HCT116 (cell line): ENCODE measurements at regions not wholly inside any gene's neighbourhood (a gene's known extent, or its start where the extent isn't known, plus 50 kb on each side); places are given as distances from the start of the nearest gene placed in this dataset.

ENCODE experiments used
- ATAC-seq: fragments of 200-7000 bp; cut with Tn5 transposase; 2 replicates; pipeline ENCODE4 v1.9.1; 2020; ENCODE audit warnings: mild to moderate bottlenecking, moderate library complexity
- BruUV-seq: library from RNA; stranded (reverse); fragments of 400-500 nt; replicated peaks from 2 replicates; lab custom pipeline; 2021; lab: Mats Ljungman, UMichigan
- CTCF ChIA-PET: fragments of 300-600 bp; sonication (Branson Sonifier 250); formaldehyde crosslinking; loops from one replicate; lab custom pipeline; 2021; ENCODE audit warnings: antibody characterized with exemption; lab: Charles Lee
- POLR2A ChIA-PET: fragments of 300-600, 350-600 bp; sonication (Branson Sonifier 250); formaldehyde crosslinking; loops from one replicate; lab custom pipeline; 2021; ENCODE audit warnings: antibody characterized with exemption; lab: Charles Lee
- RAD21 ChIA-PET, 2 experiments: fragments of 300-600 bp; sonication (Branson Sonifier 250); formaldehyde crosslinking; loops; one replicate each; lab custom pipeline; 2023; ENCODE audit warnings: low total read pairs in 2 of 2; ENCODE audit not compliant: uncharacterized antibody in 2 of 2, unreplicated experiment in 2 of 2, low non-redundant PET in 1 of 2; lab: Charles Lee
- DNase-seq: peaks from one replicate; pipeline ENCODE4 v3.0.0-alpha.2; 2010; ENCODE audit warnings: low read depth, low spot score
- H2AFZ ChIP-seq: fragments of 200-600 bp; shearing (Covaris generic), sonication (generic); 2 replicates; pipeline ENCODE4 v1.6.1; 2017; ENCODE audit warnings: low read depth, mixed run types, mixed read lengths, antibody characterized with exemption, low read length; ENCODE audit not compliant: poor library complexity, severe bottlenecking
- H3K27ac ChIP-seq: 2 replicates; pipeline ENCODE4 v1.5.1; 2012; ENCODE audit warnings: low read depth, low read length
- H3K27me3 ChIP-seq: fragments of 200-600 bp; sonication (generic); 2 replicates; pipeline ENCODE4 v1.6.1; 2016; ENCODE audit warnings: mixed run types, low read length, mixed read lengths; ENCODE audit not compliant: insufficient read depth
- H3K36me3 ChIP-seq, 2 experiments: fragments of 200-500 bp in 1 of 2; fragments of 200-600 bp in 1 of 2; sonication (Bioruptor generic) in 1 of 2; sonication (generic) in 1 of 2; 2 replicates each; pipeline versions ENCODE4 v1.5.1 to v1.6.1; 2014 to 2016; ENCODE audit warnings: low read length in 2 of 2, inconsistent platforms in 1 of 2, mixed read lengths in 1 of 2, mixed run types in 1 of 2; ENCODE audit not compliant: insufficient read depth in 2 of 2, control insufficient read depth in 1 of 2
- H3K4me1 ChIP-seq, 2 experiments: fragments of 200-600 bp in 1 of 2; sonication (generic) in 1 of 2; 2 replicates each; pipeline versions ENCODE4 v1.5.1 to v1.6.1; 2012 to 2017; ENCODE audit warnings: low read length in 2 of 2, inconsistent platforms in 1 of 2, mild to moderate bottlenecking in 1 of 2, mixed read lengths in 1 of 2, mixed run types in 1 of 2, moderate library complexity in 1 of 2; ENCODE audit not compliant: insufficient read depth in 2 of 2, control insufficient read depth in 1 of 2
- H3K4me2 ChIP-seq: fragments of 200-600 bp; sonication (generic); 2 replicates; pipeline ENCODE4 v1.6.1; 2017; ENCODE audit warnings: mixed run types, low read length, mixed read lengths
- H3K4me3 ChIP-seq, 2 experiments: fragments of 200-600 bp in 1 of 2; sonication (generic) in 1 of 2; replicated peaks in 1 of 2; 2 replicates each; pipeline ENCODE4 v1.5.1; 2011 to 2016; ENCODE audit warnings: low read length in 2 of 2, control low read depth in 1 of 2, low read depth in 1 of 2, mild to moderate bottlenecking in 1 of 2, mixed read lengths in 1 of 2, mixed run types in 1 of 2
- H3K79me2 ChIP-seq: fragments of 200-600 bp; sonication (generic); 2 replicates; pipeline ENCODE4 v1.6.1; 2017; ENCODE audit warnings: mild to moderate bottlenecking, mixed run types, low read length, moderate library complexity, mixed read lengths; ENCODE audit not compliant: insufficient read depth
- H3K9ac ChIP-seq: fragments of 200-600 bp; sonication (generic); 2 replicates; pipeline ENCODE4 v1.6.1; 2016; ENCODE audit warnings: low read length, mixed read lengths
- H3K9me2 ChIP-seq: fragments of 200-600 bp; sonication (generic), shearing (Covaris generic); 2 replicates; pipeline ENCODE4 v1.6.1; 2017; ENCODE audit warnings: mixed run types, mild to moderate bottlenecking, moderate library complexity; ENCODE audit not compliant: insufficient read depth
- H3K9me3 ChIP-seq, 2 experiments: fragments of 200-500 bp in 1 of 2; fragments of 200-600 bp in 1 of 2; sonication (Bioruptor generic) in 1 of 2; sonication (generic) in 1 of 2; 2 replicates each; pipeline ENCODE4 v1.6.1; 2014 to 2017; ENCODE audit warnings: low read length in 2 of 2, mixed read lengths in 2 of 2, inconsistent platforms in 1 of 2, low read depth in 1 of 2, mild to moderate bottlenecking in 1 of 2, mixed run types in 1 of 2, moderate library complexity in 1 of 2; ENCODE audit not compliant: control insufficient read depth in 1 of 2, insufficient read depth in 1 of 2
- H4K20me1 ChIP-seq: fragments of 200-600 bp; sonication (generic), shearing (Covaris generic); 2 replicates; pipeline ENCODE4 v1.6.1; 2017; ENCODE audit warnings: mixed run types, mild to moderate bottlenecking, moderate library complexity; ENCODE audit not compliant: insufficient read depth
- ELF1 ChIP-seq: IDR thresholded peaks from 2 replicates; pipeline ENCODE4 v1.6.1; 2012; ENCODE audit warnings: low read depth, borderline replicate concordance
- EZH2phosphoT487 ChIP-seq: fragments of 200-600 bp; IDR thresholded peaks from 2 replicates; pipeline ENCODE4 v1.6.1; 2018; ENCODE audit warnings: antibody characterized with exemption, borderline replicate concordance
- JUND ChIP-seq: IDR thresholded peaks from 2 replicates; pipeline ENCODE4 v1.6.1; 2012
- POLR2AphosphoS5 ChIP-seq: IDR thresholded peaks from 2 replicates; pipeline ENCODE4 v1.6.1; 2011; ENCODE audit warnings: mild to moderate bottlenecking, low read depth, low read length, moderate library complexity
- SIN3A ChIP-seq: IDR thresholded peaks from 2 replicates; pipeline ENCODE4 v1.6.1; 2012; ENCODE audit warnings: low read depth
- SRF ChIP-seq: IDR thresholded peaks from 2 replicates; pipeline ENCODE4 v1.6.1; 2012; ENCODE audit warnings: low read depth
- intact Hi-C: fragments of 100-400 bp; cut with micrococcal nuclease; formaldehyde crosslinking; loops from 2 replicates; pipeline ENCODE4 v1.10.0; 2022
- TF ChIP-seq, protein P1 (sequence below): IDR thresholded peaks from 2 replicates; pipeline ENCODE4 v1.6.1; 2012
- TF ChIP-seq, protein P2 (sequence below): IDR thresholded peaks from 2 replicates; pipeline ENCODE4 v1.6.1; 2011; ENCODE audit warnings: mild to moderate bottlenecking, low read length, moderate library complexity; ENCODE audit not compliant: insufficient replicate concordance; ENCODE audit errors: extremely low read depth
- TF ChIP-seq, protein P3 (sequence below), 3 experiments: fragments of 200-600 bp in 1 of 3; sonication (generic) in 1 of 3; IDR thresholded peaks in 2 of 3; conservative IDR thresholded peaks in 1 of 3; 2 replicates each; pipeline ENCODE4 v1.5.1; 2012 to 2017; ENCODE audit warnings: low read depth in 2 of 3, low read length in 2 of 3, antibody characterized with exemption in 1 of 3, borderline replicate concordance in 1 of 3, control low read depth in 1 of 3, mild to moderate bottlenecking in 1 of 3, mixed read lengths in 1 of 3, mixed run types in 1 of 3, moderate library complexity in 1 of 3; ENCODE audit not compliant: insufficient read depth in 1 of 3

DNA sequence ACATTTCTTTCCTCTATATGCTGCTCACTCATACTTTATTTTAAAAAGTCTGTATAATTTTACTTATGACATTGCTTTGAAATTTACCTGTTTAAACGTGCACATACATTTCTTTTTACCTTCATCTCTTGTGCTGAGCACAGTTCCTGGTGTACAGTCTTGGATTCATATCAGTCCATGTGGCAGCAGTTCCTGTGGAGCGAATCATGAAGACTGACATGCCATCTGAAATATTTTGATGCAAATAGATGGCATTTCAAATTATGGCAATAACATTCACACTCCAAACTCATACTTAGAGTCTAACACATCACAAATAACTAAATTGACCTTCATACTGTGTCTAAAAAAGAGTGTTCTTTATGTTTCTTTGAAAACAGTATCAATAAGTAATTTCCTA lies 90.3 kb upstream of the CDH2 start:
- no peaks in the 10 kb centered on the region for H3K36me3 ChIP-seq
- no peak overlapping the region for H3K4me2 ChIP-seq
- no peaks in the 10 kb centered on the region for H3K27me3 ChIP-seq
- no peaks in the 10 kb centered on the region for H3K4me1 ChIP-seq
- no TSS peak for BruUV-seq
- RAD21 ChIA-PET = no interaction called here
- no peak overlapping the region for H3K4me3 ChIP-seq
- H3K27ac ChIP-seq = no peak overlapping the region
- no peak overlapping the region for H2AFZ ChIP-seq
- POLR2A ChIA-PET = no interaction called here
- H3K9me3 ChIP-seq = no peaks in the 10 kb centered on the region
- no peak overlapping the region for H3K9ac ChIP-seq
- intact Hi-C loops = no loop called here
- DNase-seq (no peak), ATAC-seq (no peak)
- no peaks in the 10 kb centered on the region for H3K9me2 ChIP-seq
- CTCF ChIA-PET = no interaction called here
- TF ChIP-seq, protein P1, sequence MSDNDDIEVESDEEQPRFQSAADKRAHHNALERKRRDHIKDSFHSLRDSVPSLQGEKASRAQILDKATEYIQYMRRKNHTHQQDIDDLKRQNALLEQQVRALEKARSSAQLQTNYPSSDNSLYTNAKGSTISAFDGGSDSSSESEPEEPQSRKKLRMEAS = no peak
- TF ChIP-seq, protein P2, sequence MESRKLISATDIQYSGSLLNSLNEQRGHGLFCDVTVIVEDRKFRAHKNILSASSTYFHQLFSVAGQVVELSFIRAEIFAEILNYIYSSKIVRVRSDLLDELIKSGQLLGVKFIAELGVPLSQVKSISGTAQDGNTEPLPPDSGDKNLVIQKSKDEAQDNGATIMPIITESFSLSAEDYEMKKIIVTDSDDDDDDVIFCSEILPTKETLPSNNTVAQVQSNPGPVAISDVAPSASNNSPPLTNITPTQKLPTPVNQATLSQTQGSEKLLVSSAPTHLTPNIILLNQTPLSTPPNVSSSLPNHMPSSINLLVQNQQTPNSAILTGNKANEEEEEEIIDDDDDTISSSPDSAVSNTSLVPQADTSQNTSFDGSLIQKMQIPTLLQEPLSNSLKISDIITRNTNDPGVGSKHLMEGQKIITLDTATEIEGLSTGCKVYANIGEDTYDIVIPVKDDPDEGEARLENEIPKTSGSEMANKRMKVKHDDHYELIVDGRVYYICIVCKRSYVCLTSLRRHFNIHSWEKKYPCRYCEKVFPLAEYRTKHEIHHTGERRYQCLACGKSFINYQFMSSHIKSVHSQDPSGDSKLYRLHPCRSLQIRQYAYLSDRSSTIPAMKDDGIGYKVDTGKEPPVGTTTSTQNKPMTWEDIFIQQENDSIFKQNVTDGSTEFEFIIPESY = no peak
- no peak for TF ChIP-seq POLR2AphosphoS5
- no peak for TF ChIP-seq JUND
- TF ChIP-seq SRF = no peak
- TF ChIP-seq, protein P3, sequence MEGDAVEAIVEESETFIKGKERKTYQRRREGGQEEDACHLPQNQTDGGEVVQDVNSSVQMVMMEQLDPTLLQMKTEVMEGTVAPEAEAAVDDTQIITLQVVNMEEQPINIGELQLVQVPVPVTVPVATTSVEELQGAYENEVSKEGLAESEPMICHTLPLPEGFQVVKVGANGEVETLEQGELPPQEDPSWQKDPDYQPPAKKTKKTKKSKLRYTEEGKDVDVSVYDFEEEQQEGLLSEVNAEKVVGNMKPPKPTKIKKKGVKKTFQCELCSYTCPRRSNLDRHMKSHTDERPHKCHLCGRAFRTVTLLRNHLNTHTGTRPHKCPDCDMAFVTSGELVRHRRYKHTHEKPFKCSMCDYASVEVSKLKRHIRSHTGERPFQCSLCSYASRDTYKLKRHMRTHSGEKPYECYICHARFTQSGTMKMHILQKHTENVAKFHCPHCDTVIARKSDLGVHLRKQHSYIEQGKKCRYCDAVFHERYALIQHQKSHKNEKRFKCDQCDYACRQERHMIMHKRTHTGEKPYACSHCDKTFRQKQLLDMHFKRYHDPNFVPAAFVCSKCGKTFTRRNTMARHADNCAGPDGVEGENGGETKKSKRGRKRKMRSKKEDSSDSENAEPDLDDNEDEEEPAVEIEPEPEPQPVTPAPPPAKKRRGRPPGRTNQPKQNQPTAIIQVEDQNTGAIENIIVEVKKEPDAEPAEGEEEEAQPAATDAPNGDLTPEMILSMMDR (IDR thresholded peaks at IDR 0.05 in 2 of 3, conservative IDR thresholded peaks at IDR 0.05 in 1 of 3; ENCODE audit: borderline replicate concordance in 1 of 3, insufficient read depth in 1 of 3, low read depth in 2 of 3, low read length in 2 of 3) = no peak
- no peak for TF ChIP-seq ELF1
- TF ChIP-seq SIN3A = no peak
- no peak for TF ChIP-seq EZH2phosphoT487
- H3K79me2 ChIP-seq = no peaks in the 10 kb centered on the region
- no peaks in the 10 kb centered on the region for H4K20me1 ChIP-seq
